ENCODE measurements at regions not wholly inside any gene's neighbourhood (a gene's known extent, or its start where the extent isn't known, plus 50 kb on each side); places are given as distances from the start of the nearest gene placed in this dataset.

DNA sequence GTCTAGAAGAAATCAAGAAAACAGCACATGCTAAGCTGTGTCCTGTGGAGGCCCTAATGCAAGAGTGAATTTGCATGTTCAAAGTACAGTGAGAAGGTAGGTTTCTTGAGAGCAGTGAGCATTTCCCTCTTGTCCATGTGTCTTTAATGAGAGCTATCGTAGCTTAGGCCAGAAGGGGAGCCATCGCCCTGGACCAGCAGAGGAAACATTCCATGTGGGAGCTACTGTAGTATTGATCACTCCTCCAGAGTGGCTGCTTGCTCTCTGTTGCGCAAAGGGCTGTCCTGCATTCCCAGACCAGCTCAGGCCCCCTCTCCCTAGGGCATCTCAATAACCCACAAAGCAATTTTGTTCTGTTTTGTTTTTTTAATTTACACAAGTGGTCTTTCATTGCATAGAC lies 950.1 kb downstream of the CNTNAP5 start:
- no peak for TF ChIP-seq CTCF (IDR thresholded peaks at IDR 0.05)
- no peak for TF ChIP-seq POLR2A (IDR thresholded peaks at IDR 0.05)
